Ovary (tissue), 7 donors: ENCODE measurements at regions not wholly inside any gene's neighbourhood (a gene's known extent, or its start where the extent isn't known, plus 50 kb on each side); places are given as distances from the start of the nearest gene placed in this dataset.
"Not testable (repeated sequence)": the region's sequence is repeated elsewhere in the genome, so short reads cannot be mapped to it uniquely, and the experiment has no call there.

Experiments
- DNase-seq, 5 donors: peaks; one replicate each; pipeline ENCODE4 v3.0.0-alpha.2; 2019 to 2020
- H3K27ac ChIP-seq, 2 donors: fragments of 200-600 bp; one replicate each; pipeline versions ENCODE4 v1.5.1 to v1.8.0; 2019 to 2022
- H3K27me3 ChIP-seq: fragments of 200-600 bp; one replicate; pipeline ENCODE4 v1.8.0; 2022
- H3K36me3 ChIP-seq: fragments of 200-600 bp; sonication (generic); one replicate; pipeline ENCODE4 v1.5.1; 2019
- H3K4me1 ChIP-seq: one replicate; pipeline ENCODE4 v1.8.1; 2013; ENCODE audit warnings: mild to moderate bottlenecking, moderate library complexity; ENCODE audit not compliant: insufficient read depth
- H3K4me3 ChIP-seq: fragments of 200-600 bp; sonication (generic); one replicate; pipeline ENCODE4 v1.5.1; 2017
- H3K9me3 ChIP-seq, 2 donors: fragments of 200-600 bp in 1 of 2; sonication (generic) in 1 of 2; one replicate each; pipeline versions ENCODE4 v1.5.1 to v1.8.1; 2013 to 2019; ENCODE audit warnings: mild to moderate bottlenecking in 1 of 2, moderate library complexity in 1 of 2
- CTCF ChIP-seq, 3 donors: fragments of 450-650 bp in 2 of 3; fragments of 200-600 bp in 1 of 3; IDR thresholded peaks; one replicate each; pipeline versions ENCODE4 v1.5.1 to v1.8.0; 2016 to 2022; ENCODE audit warnings: antibody characterized with exemption in 3 of 3, mild to moderate bottlenecking in 1 of 3
- EP300 ChIP-seq: sonication (generic); formaldehyde crosslinking; IDR thresholded peaks from one replicate; pipeline ENCODE4 v1.6.1; 2017; ENCODE audit warnings: antibody characterized with exemption
- POLR2A ChIP-seq: fragments of 450-650 bp; IDR thresholded peaks from one replicate; pipeline ENCODE4 v1.6.1; 2017; ENCODE audit warnings: antibody characterized with exemption, mild to moderate bottlenecking, moderate library complexity
- WGBS, 3 donors: extraction: QIAGEN DNeasy Blood & Tissue Kit in 1 of 3; methylation state at CpG; one replicate each; pipeline versions ENCODE4 v1.1.5 to v1.1.7; 2013 to 2017; 5-methylcytosine and 5-hydroxymethylcytosine counted together
- intact Hi-C, 4 donors: fragments of 100-400 bp; cut with DNase I; formaldehyde crosslinking; loops; one replicate each; pipeline versions ENCODE4 v1.11.0 to v1.15.1; 2022 to 2023
- donor health status: DM: no; HTN: no; CAD: no; lungs with moderate emphysema.
- donor health status: DM: no; HTN: no; CAD: no.
- donor health status: Bipolar disorder and iron deficiency.
- donor health status: DM: no; HTN: no; CAD: no.
- donor health status: DM: yes; HTN: yes; CAD: no.

GRCh38 chr6:4224067-4224978, 88.9 kb upstream of the ECI2 start:
- TF ChIP-seq EP300 (no peak), POLR2A (no peak), CTCF (IDR thresholded peaks at IDR 0.05) (no peak)
- H3K4me3 ChIP-seq: no peak overlapping the region
- H3K36me3 ChIP-seq: no peaks in the 10 kb centered on the region
- H3K27me3 ChIP-seq: no peaks in the 10 kb centered on the region
- no peak for DNase-seq
- H3K27ac ChIP-seq: no peak overlapping the region
- 4 to 17% (median 7%) methylated on average over 9 of the region's 9 CpGs for WGBS, 3 donors
- H3K9me3 ChIP-seq: no peaks in the 10 kb centered on the region
- intact Hi-C loops: no loop called here
- H3K4me1 ChIP-seq: no peaks in the 10 kb centered on the region

DNA sequence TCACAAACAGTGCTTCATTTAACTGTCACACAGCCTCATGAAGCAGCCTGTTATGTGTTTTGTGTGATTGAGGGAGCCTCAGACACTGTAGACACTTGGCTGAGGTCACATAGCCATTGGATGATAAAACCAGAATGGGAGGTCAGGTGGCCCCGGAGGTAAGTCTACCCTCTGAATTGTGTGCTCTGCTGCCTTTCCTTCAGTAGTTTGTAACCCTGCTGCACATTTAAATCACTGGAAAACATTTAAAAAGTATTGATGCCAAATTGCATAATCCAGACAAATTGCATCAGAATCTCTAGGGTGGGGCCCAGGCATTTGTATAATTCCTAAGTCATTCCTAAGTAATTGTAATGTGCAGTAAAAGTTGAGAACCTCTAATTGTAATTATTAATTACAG, 85.2 kb upstream of the ECI2 start:
- TF ChIP-seq POLR2A (no peak), CTCF (IDR thresholded peaks at IDR 0.05) (no peak), EP300 (no peak)
- no peak overlapping the region for H3K4me3 ChIP-seq
- H3K27me3 ChIP-seq: no peaks in the 10 kb centered on the region
- intact Hi-C loops: no loop called here
- no peak for DNase-seq
- no peaks in the 10 kb centered on the region for H3K9me3 ChIP-seq
- H3K4me1 ChIP-seq: no peaks in the 10 kb centered on the region
- 76 to 81% (median 78%) methylated on average over 1 of the region's 1 CpG for WGBS, 3 donors
- no peaks in the 10 kb centered on the region for H3K36me3 ChIP-seq
- no peak overlapping the region for H3K27ac ChIP-seq

DNA sequence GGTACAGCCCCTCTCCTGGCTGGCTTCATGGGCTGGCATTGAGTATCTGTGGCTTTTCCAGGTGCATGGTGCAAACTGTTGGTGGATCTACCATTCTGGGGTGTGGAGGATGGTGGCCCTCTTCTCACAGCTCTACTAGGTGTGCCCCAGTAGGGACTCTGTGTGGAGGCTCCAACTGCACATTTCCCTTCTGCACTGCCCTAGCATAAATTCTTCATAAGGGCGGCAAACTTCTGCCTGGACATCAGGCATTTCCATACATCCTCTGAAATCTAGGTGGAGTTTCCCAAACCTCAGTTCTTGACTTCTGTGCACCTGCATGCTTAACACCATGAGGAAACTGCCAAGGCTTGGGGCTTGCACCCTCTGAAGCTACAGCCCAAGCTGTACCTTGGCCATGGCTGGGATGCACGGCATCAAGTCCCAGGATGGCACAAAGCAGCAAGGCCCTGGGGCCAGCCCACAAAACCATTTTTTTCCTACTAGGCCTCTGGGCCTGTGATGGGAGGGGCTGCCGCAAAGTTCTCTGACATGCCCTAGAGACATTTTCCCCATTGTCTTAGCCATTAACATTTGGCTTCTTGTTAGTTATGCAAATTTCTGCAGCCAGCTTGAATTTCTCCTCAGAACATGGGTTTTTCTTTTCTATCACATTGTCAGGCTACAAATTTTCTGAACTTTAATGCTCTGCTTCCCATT, 83.4 kb upstream of the ECI2 start:
- H3K4me3 ChIP-seq, DNase-seq, H3K4me1 ChIP-seq, intact Hi-C loops, H3K27me3 ChIP-seq, H3K27ac ChIP-seq, H3K9me3 ChIP-seq, H3K36me3 ChIP-seq: not testable (repeated sequence)
- WGBS, 3 donors: 93 to 98% (median 96%) methylated on average over 3 of the region's 3 CpGs

- no peak for TF ChIP-seq CTCF (IDR thresholded peaks at IDR 0.05)
- TF ChIP-seq EP300: no peak
- TF ChIP-seq POLR2A: no peak
- intact Hi-C loops: no loop called here
These were observed 77.2 kb upstream of the ECI2 start for GRCh38 chr6:4212588-4212987.

More at GRCh38 chr6:4212588-4212987, 77.2 kb upstream of the ECI2 start:
- 68 to 81% (median 76%) methylated on average over 1 of the region's 1 CpG for WGBS, 3 donors
- H3K27ac ChIP-seq: no peak overlapping the region
- no peaks in the 10 kb centered on the region for H3K36me3 ChIP-seq
- H3K4me1 ChIP-seq: no peaks in the 10 kb centered on the region
- H3K27me3 ChIP-seq: no peaks in the 10 kb centered on the region
- H3K4me3 ChIP-seq: no peak overlapping the region
- H3K9me3 ChIP-seq: no peaks in the 10 kb centered on the region
- no peak for DNase-seq
